ENCODE measurements at regions not wholly inside any gene's neighbourhood (a gene's known extent, or its start where the extent isn't known, plus 50 kb on each side); places are given as distances from the start of the nearest gene placed in this dataset.

- no peak for DNase-seq (ENCODE audit: low read depth in 2 of 2)
These were observed 68.1 kb upstream of the OTUD4 start for GRCh38 chr4:145248502-145248901.

- DNase-seq (ENCODE audit: low read depth in 2 of 2), result peak; percentile 7 to 45
These were observed 53.8 kb upstream of the OTUD4 start for GRCh38 chr4:145234091-145234706.

- no peak for DNase-seq (ENCODE audit: low read depth in 2 of 2)
These were observed 51.7 kb upstream of the OTUD4 start for GRCh38 chr4:145231906-145232700.

GRCh38 chr4:145230726-145231125 lies 50.3 kb upstream of the OTUD4 start:
- no peak for DNase-seq (ENCODE audit: low read depth in 2 of 2)

Measured in stimulated activated CD4-positive, alpha-beta T cell treated with anti-CD3 and anti-CD28 coated beads, Interleukin-1b, Interleukin-23, amount 100 ng/mL, for 4 hours (primary cell).